NCI-H2107 (cell line): ENCODE measurements at regions not wholly inside any gene's neighbourhood (a gene's known extent, or its start where the extent isn't known, plus 50 kb on each side); places are given as distances from the start of the nearest gene placed in this dataset.

Experiments
- DNase-seq: peaks from one replicate; lab custom pipeline; 2025; lab: John Stamatoyannopoulos, UW

- DNase-seq: no peak
These were observed 391.9 kb upstream of the WWC1 start for GRCh38 chr5:167899490-167900070.

DNA sequence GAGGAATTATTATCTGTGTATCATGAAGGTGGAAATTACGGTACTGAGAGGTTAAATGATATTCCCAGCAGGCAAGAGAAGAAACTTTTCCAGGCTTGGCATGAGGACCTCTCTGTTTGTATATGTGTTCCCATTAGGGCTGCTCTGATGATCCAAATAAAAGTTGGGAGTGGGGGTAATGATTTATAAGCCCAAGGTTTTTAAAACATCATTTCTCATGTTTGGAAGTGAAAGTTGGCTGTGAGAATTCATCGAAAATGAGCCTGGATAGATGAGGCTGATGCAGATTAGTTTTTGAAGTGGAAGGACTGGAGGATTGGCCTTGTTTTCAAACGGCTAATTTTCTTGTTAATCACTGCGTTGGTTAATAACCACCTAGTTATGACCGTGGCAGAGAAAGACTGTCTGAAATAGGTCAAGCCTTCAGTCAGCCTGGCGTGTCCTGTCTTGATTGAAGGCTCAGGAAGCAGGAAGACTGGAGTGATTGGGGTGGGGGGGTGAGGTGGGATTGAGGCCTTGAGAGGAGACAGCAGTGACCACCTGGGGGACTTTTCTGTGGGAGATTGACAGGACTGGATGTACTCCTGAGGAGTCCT, 391.0 kb upstream of the WWC1 start:
- DNase-seq: no peak

DNA sequence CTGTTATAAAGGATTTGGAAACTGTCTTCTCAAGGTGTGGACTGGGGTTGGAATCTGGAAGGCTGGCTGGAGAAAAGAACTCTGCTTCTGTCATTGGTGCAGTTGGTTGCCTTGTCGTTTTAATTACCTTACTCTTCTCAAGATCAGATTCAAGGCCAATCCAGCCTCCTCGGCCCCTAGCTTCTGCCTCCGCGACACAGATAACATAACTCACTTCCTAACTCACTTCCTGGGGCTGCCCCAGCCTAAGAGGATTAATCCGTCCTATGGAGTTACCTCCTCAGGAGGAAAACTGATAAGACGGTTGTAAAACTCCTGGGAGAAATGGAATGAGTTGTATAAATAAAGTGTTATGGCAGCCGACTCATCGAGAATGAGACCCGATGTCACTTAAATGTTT, 389.1 kb upstream of the WWC1 start:
- DNase-seq: no peak

DNA sequence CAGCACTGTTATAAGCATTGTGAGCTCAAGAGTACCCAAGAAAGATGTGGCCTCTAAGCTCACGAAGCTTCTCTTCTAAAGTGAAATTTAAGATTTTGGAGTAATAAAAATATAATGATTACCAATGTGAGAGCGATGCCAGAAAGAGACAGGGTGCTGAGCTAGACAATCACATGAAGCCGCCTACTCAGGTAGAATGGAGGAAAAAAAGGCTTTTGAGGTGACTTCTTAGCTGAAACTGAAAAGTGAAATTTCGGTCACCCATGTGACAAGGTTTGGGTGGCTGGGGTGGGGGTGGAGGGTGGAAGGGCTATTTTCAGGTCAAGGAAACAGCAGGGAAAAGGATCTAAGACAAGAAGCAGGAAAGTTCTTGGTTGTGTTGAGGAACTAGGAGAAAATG, 388.2 kb upstream of the WWC1 start:
- no peak for DNase-seq

DNA sequence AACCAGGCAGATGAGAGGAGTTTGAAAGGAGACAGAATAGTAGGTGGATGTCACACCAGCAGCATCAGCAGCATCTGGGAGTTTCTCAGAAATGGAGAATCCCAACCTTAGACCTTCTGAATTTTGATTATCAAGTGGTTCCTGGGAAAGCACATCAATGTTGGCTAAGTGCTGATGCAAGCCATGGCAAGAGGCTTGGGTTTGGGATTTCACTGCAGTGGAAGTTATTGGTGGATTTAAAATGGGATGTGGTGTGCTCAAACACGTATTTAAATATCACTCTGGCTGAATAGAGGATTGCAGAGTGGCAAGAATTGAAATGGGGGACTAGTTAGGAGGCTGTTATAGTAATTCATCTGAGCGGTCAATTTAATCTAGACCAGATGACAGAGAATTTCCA, 387.8 kb upstream of the WWC1 start:
- no peak for DNase-seq

- no peak for DNase-seq
These were observed 385.3 kb upstream of the WWC1 start for GRCh38 chr5:167905919-167906853.

GRCh38 chr5:167908606-167909005, 382.8 kb upstream of the WWC1 start:
- DNase-seq: no peak

GRCh38 chr5:167912941-167913665, 378.3 kb upstream of the WWC1 start:
- no peak for DNase-seq

DNA sequence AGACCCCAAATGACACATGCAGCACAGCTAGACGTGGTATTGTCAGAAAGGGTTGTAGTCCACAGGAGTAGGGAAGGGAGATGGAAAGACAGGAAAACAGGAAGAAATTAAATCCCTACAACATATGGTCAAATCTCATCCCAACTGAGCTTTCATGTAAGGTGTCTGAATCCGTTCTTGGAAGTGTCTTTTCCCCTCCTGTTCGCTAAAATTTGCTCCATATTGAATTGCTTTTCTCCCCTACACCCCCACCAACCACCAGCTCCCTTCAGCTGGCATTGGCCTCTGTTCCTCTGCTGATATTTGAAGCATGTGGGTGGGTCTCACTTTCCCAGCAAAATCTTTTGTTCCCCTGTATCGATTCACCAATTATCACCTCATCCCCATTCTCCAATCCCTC, 376.2 kb upstream of the WWC1 start:
- DNase-seq: no peak

- DNase-seq: no peak
These were observed 375.2 kb upstream of the WWC1 start for GRCh38 chr5:167916261-167916691.

DNA sequence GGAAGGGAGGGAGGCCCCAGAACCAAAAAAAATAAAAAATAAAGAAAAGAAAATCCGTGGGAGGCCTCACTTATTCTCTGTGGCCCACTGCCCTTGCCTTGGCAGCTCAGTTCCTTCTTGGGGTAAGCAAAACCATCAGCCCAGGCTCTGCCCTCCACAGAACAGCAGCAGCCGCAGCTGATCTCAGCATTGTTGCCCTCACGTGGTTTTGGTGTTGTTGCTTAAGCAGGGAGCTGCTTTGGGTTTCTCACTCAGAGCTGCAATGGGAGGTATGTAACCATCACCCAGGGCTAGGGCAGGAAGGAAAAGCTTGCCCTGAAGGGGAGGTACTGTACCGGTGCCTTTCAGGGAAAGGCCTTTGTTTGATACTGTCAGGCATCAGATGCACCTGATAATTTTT, 374.7 kb upstream of the WWC1 start:
- DNase-seq: no peak

DNA sequence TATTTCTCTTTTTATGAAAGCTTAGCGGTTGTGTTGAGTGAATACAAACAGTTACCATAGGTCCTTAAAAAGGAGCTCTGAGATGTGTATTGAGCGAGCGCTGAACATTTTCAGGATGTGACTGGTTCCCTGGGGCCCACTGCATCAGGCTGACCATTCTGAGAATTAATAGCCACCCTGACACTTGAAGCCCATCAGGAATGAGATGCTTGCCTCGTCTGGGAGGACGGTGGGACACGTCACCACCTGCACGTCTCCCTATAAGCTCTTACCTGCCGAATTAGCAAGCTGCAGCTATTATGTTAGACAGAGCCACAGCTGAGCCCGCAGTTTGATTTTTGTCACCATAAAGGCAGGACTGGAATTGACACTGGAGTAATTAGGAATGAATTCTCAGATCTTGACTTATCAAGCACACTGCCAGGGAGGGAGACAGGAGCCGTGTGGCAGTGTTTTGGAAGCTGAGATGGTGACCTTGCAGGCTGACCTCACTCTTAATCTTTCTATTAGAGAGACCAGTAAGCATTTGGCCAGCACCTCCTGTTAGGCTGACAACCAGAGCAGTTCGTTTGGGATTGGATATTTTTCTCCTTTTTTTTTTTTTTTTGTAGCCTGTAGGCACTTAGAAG, 373.1 kb upstream of the WWC1 start:
- no peak for DNase-seq

GRCh38 chr5:167918813-167919483, 372.5 kb upstream of the WWC1 start:
- no peak for DNase-seq

DNA sequence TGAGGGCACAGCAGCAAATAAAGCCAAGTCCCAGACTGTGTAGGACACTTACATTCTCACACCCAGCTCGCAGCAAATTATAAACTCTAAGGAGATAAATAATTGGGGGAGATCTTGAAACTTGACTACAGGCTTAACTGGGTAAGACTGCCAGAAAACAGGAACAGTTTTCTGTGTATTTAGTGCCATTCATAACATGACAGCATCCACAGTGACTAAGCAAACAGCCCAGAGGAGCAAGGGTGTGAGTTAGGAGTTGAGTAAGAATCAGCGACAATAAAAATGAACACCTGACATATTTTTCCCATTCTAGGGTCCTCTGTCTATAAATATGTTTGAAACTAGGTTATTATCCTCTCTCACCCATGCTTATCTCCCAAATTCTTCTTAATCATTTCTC, 370.9 kb upstream of the WWC1 start:
- DNase-seq: no peak

GRCh38 chr5:167921796-167922195, 369.6 kb upstream of the WWC1 start:
- no peak for DNase-seq

- DNase-seq: no peak
These were observed 368.0 kb upstream of the WWC1 start for GRCh38 chr5:167923396-167923795.

DNA sequence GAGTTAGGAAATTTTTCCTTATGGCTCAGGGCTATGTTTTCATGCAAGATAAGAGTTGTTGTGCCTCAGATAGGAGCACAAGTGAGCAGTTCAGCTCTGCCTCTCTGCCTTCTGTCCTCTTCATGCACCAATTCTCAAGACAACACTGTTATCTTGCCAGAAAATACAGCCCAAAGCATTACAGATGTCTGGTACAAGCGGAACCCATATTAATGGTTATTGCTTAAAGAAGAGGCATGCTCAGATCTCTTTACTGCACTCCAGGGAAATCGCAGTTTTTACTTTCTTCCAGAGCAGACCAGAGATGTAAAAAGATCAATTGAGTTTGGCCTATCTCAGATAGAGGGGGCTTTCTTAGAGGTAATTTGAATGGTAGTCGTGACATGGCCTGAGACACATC, 361.6 kb upstream of the WWC1 start:
- no peak for DNase-seq

- no peak for DNase-seq
These were observed 356.9 kb upstream of the WWC1 start for GRCh38 chr5:167934551-167934971.

DNA sequence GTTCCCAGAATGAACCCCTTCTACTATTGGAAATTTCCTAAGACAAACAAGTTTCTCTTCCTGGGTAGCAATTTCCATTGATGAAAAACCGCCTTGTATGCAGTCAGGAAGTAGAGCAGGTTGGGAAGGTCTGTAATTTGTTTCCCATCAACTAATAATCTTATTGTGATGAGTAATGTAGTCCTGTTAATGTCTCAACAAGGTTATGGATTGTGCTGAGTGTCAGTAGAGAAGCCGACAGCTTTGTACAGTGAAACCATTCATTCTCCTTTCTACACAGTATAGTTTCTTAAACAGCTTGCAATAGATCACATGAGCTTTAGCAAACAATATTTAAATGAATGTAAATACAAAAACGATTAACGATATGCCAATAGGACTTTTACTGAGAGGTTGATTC, 355.4 kb upstream of the WWC1 start:
- DNase-seq: no peak

DNA sequence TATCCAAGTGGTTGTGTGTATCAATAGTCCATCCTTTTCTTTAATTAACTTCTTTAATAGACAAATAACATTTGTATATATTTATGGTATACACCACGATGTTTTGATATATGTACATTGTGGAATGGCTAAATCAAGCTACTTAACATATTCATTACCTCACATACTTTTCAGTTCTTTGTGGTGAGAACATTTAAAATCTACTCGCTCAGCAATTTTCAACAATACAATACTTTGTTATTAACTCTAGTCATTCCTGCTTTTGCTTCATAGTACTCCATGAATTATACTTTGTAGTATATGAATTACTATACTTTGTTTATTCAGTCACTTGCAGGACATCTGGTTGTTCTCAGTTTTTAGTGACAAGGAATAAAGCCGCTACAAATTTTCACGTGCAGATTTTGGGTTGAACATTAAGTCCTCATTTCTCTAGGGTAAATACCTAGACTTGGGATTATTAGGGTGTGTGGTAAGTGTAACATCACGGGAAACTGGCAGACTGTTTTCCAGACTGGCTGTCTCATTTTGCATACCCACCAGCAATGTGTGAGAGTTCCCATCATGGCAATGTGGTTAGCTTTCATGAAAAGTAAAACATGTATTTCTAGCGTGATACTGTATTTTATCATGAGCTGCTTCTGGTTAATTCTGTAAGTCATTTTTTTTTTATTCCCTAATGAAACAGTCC, 354.4 kb upstream of the WWC1 start:
- no peak for DNase-seq

DNA sequence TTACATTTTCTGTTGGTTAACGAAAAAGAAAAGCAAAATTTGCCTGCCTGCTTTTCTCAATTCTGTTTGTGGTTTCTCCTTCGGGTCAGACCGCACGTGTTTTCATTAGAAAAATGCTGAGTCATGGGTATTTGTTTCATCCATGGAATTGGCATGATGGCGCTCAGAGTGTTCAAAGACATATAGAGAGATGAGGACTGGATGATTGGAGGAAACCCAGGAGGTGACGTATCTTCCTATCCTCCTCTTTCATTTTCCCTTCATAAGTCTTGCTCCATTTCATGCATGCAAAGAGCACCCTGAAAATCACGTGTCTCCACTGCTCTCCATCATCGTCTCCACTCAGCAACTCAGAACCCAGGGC, 353.8 kb upstream of the WWC1 start:
- DNase-seq: no peak
